Neural cell (in vitro differentiated cells): ENCODE measurements at regions not wholly inside any gene's neighbourhood (a gene's known extent, or its start where the extent isn't known, plus 50 kb on each side); places are given as distances from the start of the nearest gene placed in this dataset.

Source experiments
- POLR2AphosphoS5 ChIP-seq: IDR thresholded peaks from 2 replicates; pipeline ENCODE4 v1.6.1; 2012
- TF ChIP-seq, protein P1 (sequence below): fragments of 450-650 bp; IDR thresholded peaks from 2 replicates; pipeline ENCODE4 v1.5.1; 2014; ENCODE audit warnings: antibody characterized with exemption, mild to moderate bottlenecking, moderate library complexity; ENCODE audit not compliant: poor library complexity, severe bottlenecking

DNA sequence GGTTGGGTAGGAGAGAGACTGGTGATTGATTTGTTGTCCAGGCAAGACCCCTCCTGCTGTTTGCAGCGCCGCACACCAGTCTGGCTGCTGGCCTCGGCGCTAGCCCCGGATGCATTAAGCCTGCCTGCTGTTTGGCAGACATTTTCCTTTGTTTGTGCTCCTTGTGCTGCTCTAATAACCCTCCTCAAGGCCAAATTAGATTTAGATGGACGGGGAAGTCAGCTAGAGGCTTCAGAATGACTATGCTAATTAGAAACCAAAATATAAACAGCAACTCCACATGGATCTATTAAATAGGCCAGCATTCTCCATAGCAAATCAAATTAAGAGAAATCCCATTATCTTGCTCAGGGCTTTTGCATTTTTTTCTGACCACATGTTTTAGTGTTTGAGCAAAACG lies 445.2 kb downstream of the SQOR start:
- TF ChIP-seq, protein P1, sequence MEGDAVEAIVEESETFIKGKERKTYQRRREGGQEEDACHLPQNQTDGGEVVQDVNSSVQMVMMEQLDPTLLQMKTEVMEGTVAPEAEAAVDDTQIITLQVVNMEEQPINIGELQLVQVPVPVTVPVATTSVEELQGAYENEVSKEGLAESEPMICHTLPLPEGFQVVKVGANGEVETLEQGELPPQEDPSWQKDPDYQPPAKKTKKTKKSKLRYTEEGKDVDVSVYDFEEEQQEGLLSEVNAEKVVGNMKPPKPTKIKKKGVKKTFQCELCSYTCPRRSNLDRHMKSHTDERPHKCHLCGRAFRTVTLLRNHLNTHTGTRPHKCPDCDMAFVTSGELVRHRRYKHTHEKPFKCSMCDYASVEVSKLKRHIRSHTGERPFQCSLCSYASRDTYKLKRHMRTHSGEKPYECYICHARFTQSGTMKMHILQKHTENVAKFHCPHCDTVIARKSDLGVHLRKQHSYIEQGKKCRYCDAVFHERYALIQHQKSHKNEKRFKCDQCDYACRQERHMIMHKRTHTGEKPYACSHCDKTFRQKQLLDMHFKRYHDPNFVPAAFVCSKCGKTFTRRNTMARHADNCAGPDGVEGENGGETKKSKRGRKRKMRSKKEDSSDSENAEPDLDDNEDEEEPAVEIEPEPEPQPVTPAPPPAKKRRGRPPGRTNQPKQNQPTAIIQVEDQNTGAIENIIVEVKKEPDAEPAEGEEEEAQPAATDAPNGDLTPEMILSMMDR: no peak
- no peak for TF ChIP-seq POLR2AphosphoS5
